ENCODE measurements at regions not wholly inside any gene's neighbourhood (a gene's known extent, or its start where the extent isn't known, plus 50 kb on each side); places are given as distances from the start of the nearest gene placed in this dataset.

- no peaks in the 10 kb centered on the region for H3K27me3 ChIP-seq
- no peak overlapping the region for H3K27ac ChIP-seq
- H3K4me1 ChIP-seq: peaks cover 1% of the 10 kb centered on the region
- intact Hi-C loops (cut with DNase I; ENCODE audit: low total_unique reads): no loop called here
- TF ChIP-seq POLR2A (IDR thresholded peaks at IDR 0.05) (no peak), CTCF (IDR thresholded peaks at IDR 0.05) (no peak)
- DNase-seq: no peak
- no peak overlapping the region for H3K4me3 ChIP-seq
- no peaks in the 10 kb centered on the region for H3K36me3 ChIP-seq (ENCODE audit: low read depth, missing control alignments)
- WGBS, 2 donors: 87 to 94% methylated on average over 4 of the region's 4 CpGs
- no peaks in the 10 kb centered on the region for H3K9me3 ChIP-seq
These were observed 177.9 kb upstream of the TUT7 start for GRCh38 chr9:86531971-86532640.

DNA sequence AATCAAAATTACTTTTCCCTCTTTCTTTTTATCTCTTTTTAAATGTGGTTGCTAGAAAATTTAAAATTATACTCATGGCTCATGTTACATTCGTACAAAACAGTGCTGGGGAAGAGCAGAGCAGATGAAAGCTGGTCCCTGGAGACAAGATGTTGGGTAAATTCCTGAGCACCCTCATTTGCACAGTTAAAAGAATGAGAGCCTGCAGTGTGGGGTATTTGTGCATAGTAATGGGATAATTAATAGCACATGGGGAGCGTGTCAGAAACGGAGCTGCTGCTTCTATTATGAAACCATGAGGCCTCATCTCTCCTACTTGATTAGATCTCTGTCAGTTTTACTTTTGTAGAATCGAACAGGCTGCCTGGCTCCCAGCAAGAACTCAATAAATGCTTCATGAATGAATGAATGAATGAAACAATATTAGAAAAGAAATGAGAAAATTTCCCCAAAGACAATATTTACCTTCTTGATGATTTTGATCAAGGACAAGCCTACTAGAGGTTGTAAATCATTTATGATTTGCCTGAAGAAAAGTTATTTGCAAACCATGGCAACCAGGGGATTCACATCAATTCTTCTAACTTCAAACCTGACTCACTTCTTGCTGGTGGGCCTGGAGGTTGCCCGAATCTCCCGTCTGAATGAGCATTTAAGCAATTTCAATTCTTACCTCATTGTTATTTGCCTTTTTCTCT, 177.2 kb upstream of the TUT7 start:
- Histone ChIP-seq H3K36me3 (ENCODE audit: low read depth, missing control alignments) (no peaks in the 10 kb centered on the region), H3K27me3 (no peaks in the 10 kb centered on the region), H3K27ac (no peak overlapping the region), H3K4me3 (no peak overlapping the region), H3K9me3 (no peaks in the 10 kb centered on the region), H3K4me1 (peaks cover 6% of the 10 kb centered on the region)
- intact Hi-C loops (cut with DNase I; ENCODE audit: low total_unique reads): no loop called here
- TF ChIP-seq CTCF (IDR thresholded peaks at IDR 0.05) (no peak), POLR2A (IDR thresholded peaks at IDR 0.05) (no peak)
- WGBS, 2 donors: 88 to 91% methylated on average over 6 of the region's 6 CpGs
- no peak for DNase-seq

DNA sequence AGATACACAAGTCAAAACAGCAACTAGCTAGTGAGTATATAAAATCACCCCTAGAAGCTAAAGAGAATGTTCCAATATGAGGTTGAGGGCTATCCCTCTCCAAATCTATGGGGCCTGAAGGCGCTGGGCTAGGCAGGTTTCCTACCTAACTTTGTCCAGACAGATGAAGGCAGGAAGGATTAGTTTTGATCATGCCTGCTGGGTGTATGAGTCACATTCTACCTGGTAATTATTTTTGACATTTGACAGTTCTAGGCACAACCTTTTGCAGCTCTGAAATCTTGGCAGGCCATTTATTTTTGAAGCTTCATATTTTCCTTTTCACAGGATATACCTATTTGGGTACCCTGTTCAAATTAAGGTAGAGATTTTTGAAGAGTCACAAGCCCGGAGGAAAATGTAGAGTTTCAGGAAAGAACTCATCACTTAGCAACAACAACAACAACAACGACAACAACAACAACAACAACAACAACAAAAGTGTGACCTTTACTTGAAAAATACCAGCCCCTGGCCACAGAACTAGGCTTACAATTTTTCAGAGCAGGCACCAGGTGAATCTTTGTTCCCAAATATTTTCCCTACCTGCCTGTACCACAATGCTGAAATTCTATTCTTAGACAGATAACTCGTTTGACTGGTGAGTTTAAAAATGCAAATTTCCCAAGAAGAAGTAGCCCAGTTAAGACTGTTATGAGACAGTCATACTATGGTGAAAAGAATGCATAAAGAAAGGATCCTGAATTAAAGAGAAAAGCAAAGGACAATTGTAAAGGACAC, 175.5 kb upstream of the TUT7 start:
- H3K4me1 ChIP-seq: peaks cover 14% of the 10 kb centered on the region
- H3K27me3 ChIP-seq: no peaks in the 10 kb centered on the region
- H3K27ac ChIP-seq: no peak overlapping the region
- H3K36me3 ChIP-seq (ENCODE audit: low read depth, missing control alignments): no peaks in the 10 kb centered on the region
- no peak overlapping the region for H3K4me3 ChIP-seq
- TF ChIP-seq POLR2A (IDR thresholded peaks at IDR 0.05): no peak
- WGBS, 2 donors: 86 to 90% methylated on average over 4 of the region's 4 CpGs
- intact Hi-C loops (cut with DNase I; ENCODE audit: low total_unique reads): no loop called here
- H3K9me3 ChIP-seq: no peaks in the 10 kb centered on the region
- DNase-seq: no peak

DNA sequence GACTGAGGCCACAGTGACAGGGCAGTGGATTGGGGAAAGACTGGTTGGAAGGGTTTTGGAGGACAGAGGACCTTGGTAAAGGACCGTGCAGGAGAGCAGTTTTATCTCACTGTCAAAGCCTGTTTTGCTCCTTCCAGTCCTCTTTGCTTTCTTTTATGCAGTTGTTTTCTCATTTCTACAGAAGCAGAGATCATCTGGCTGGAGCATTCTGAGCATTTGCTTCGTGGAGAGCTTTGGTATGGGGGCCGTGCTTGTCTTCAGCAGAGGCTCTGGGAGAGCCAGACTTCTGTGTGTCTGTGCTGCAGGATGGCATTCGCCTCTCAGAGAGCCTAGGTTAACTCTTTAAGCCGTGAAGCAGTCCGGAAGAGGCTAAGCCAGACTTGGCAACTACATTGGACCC, 171.8 kb upstream of the TUT7 start:
- H3K27ac ChIP-seq: no peak overlapping the region
- 47 to 65% methylated on average over 6 of the region's 6 CpGs for WGBS, 2 donors
- H3K27me3 ChIP-seq: no peaks in the 10 kb centered on the region
- DNase-seq: no peak
- H3K4me3 ChIP-seq: no peak overlapping the region
- peaks cover 14% of the 10 kb centered on the region for H3K4me1 ChIP-seq
- TF ChIP-seq CTCF (IDR thresholded peaks at IDR 0.05) (no peak), POLR2A (IDR thresholded peaks at IDR 0.05) (no peak)
- H3K36me3 ChIP-seq (ENCODE audit: low read depth, missing control alignments): no peaks in the 10 kb centered on the region
- no peaks in the 10 kb centered on the region for H3K9me3 ChIP-seq
- intact Hi-C loops (cut with DNase I; ENCODE audit: low total_unique reads): no loop called here

- intact Hi-C loops (cut with DNase I; ENCODE audit: low total_unique reads): no loop called here
- no peak overlapping the region for H3K27ac ChIP-seq
- peaks cover 14% of the 10 kb centered on the region for H3K4me1 ChIP-seq
- no peak for TF ChIP-seq CTCF (IDR thresholded peaks at IDR 0.05)
- no peak for TF ChIP-seq POLR2A (IDR thresholded peaks at IDR 0.05)
- WGBS, 2 donors: 79 to 86% methylated on average over 5 of the region's 5 CpGs
- H3K4me3 ChIP-seq: no peak overlapping the region
- no peaks in the 10 kb centered on the region for H3K9me3 ChIP-seq
- DNase-seq: no peak
- no peaks in the 10 kb centered on the region for H3K36me3 ChIP-seq (ENCODE audit: low read depth, missing control alignments)
- no peaks in the 10 kb centered on the region for H3K27me3 ChIP-seq
These were observed 171.0 kb upstream of the TUT7 start for GRCh38 chr9:86525182-86525581.
